Ishikawa (cell line): ENCODE measurements at regions not wholly inside any gene's neighbourhood (a gene's known extent, or its start where the extent isn't known, plus 50 kb on each side); places are given as distances from the start of the nearest gene placed in this dataset.

Source experiments
- CEBPB ChIP-seq: IDR thresholded peaks from 2 replicates; pipeline ENCODE4 v1.6.1; 2012
- CREB1 ChIP-seq: IDR thresholded peaks from 2 replicates; pipeline ENCODE4 v1.6.1; 2012; ENCODE audit warnings: low read depth
- EP300 ChIP-seq: IDR thresholded peaks from 2 replicates; pipeline ENCODE4 v1.6.1; 2012; ENCODE audit warnings: borderline replicate concordance
- MAX ChIP-seq: IDR thresholded peaks from 2 replicates; pipeline ENCODE4 v1.6.1; 2012
- RAD21 ChIP-seq: IDR thresholded peaks from 2 replicates; pipeline ENCODE4 v1.6.1; 2012; ENCODE audit warnings: low read depth
- REST ChIP-seq: IDR thresholded peaks from 2 replicates; pipeline ENCODE4 v1.6.1; 2012; ENCODE audit warnings: low read depth, mild to moderate bottlenecking
- TAF1 ChIP-seq: IDR thresholded peaks from 2 replicates; pipeline ENCODE4 v1.6.1; 2012; ENCODE audit warnings: low read depth, mild to moderate bottlenecking
- TCF12 ChIP-seq: IDR thresholded peaks from 2 replicates; pipeline ENCODE4 v1.6.1; 2012; ENCODE audit warnings: low read depth
- USF1 ChIP-seq: IDR thresholded peaks from 2 replicates; pipeline ENCODE4 v1.6.1; 2012
- ZBTB7A ChIP-seq: IDR thresholded peaks from 2 replicates; pipeline ENCODE4 v1.6.1; 2012; ENCODE audit warnings: low read depth

GRCh38 chr15:19944261-19944888, 597.2 kb downstream of the GOLGA6L6 start:
- no peak for TF ChIP-seq TAF1
- TF ChIP-seq REST: no peak
- TF ChIP-seq TCF12: no peak
- TF ChIP-seq CREB1: no peak
- TF ChIP-seq EP300: no peak
- no peak for TF ChIP-seq CEBPB
- no peak for TF ChIP-seq MAX
- no peak for TF ChIP-seq ZBTB7A
- TF ChIP-seq RAD21: no peak
- no peak for TF ChIP-seq USF1
